Progenitor cell of endocrine pancreas (in vitro differentiated cells): ENCODE measurements at regions not wholly inside any gene's neighbourhood (a gene's known extent, or its start where the extent isn't known, plus 50 kb on each side); places are given as distances from the start of the nearest gene placed in this dataset.
"Not testable (repeated sequence)": the region's sequence is repeated elsewhere in the genome, so short reads cannot be mapped to it uniquely, and the experiment has no call there.

Source experiments
- DNase-seq: peaks from one replicate; pipeline ENCODE4 v3.0.0; 2021; ENCODE audit warnings: low spot score; ENCODE audit not compliant: unreplicated experiment
- H3K27ac Mint-ChIP-seq: 2 replicates; pipeline ENCODE4 v1.8.0; 2021; ENCODE audit warnings: mild to moderate bottlenecking, moderate library complexity, mixed read lengths
- H3K27me3 Mint-ChIP-seq: 2 replicates; pipeline ENCODE4 v1.8.0; 2021; ENCODE audit warnings: mixed read lengths
- H3K36me3 Mint-ChIP-seq: 2 replicates; pipeline ENCODE4 v1.8.0; 2022; ENCODE audit warnings: mixed read lengths; ENCODE audit not compliant: insufficient read depth
- H3K4me1 Mint-ChIP-seq: 2 replicates; pipeline ENCODE4 v1.8.0; 2021; ENCODE audit warnings: low read depth, mixed read lengths
- H3K4me3 Mint-ChIP-seq: 2 replicates; pipeline ENCODE4 v1.8.0; 2021; ENCODE audit warnings: low read depth, mild to moderate bottlenecking, moderate library complexity, mixed read lengths
- H3K9me3 Mint-ChIP-seq: 2 replicates; pipeline ENCODE4 v1.8.0; 2021; ENCODE audit warnings: low read depth, mixed read lengths
- CTCF ChIP-seq: fragments of 200-600 bp; sonication (generic); IDR thresholded peaks from one replicate; pipeline ENCODE4 v1.5.0; 2021; ENCODE audit warnings: antibody characterized with exemption, mild to moderate bottlenecking; ENCODE audit not compliant: unreplicated experiment

GRCh38 chr5:63011158-63011557, 432.5 kb downstream of the LRRC70 start:
- Mint-ChIP-seq H3K27ac (no peak overlapping the region), H3K4me1 (no peaks in the 10 kb centered on the region), H3K27me3 (no peaks in the 10 kb centered on the region), H3K4me3 (no peak overlapping the region), H3K36me3 (no peaks in the 10 kb centered on the region), H3K9me3 (peaks cover 29% of the 10 kb centered on the region)
- no peak for TF ChIP-seq CTCF
- no peak for DNase-seq

GRCh38 chr5:63008195-63008594, 429.6 kb downstream of the LRRC70 start:
- no peak for TF ChIP-seq CTCF
- no peak overlapping the region for H3K27ac Mint-ChIP-seq
- peaks cover 30% of the 10 kb centered on the region for H3K9me3 Mint-ChIP-seq
- H3K27me3 Mint-ChIP-seq, result no peaks in the 10 kb centered on the region
- no peak for DNase-seq
- no peaks in the 10 kb centered on the region for H3K36me3 Mint-ChIP-seq
- no peaks in the 10 kb centered on the region for H3K4me1 Mint-ChIP-seq
- H3K4me3 Mint-ChIP-seq, result no peak overlapping the region

DNA sequence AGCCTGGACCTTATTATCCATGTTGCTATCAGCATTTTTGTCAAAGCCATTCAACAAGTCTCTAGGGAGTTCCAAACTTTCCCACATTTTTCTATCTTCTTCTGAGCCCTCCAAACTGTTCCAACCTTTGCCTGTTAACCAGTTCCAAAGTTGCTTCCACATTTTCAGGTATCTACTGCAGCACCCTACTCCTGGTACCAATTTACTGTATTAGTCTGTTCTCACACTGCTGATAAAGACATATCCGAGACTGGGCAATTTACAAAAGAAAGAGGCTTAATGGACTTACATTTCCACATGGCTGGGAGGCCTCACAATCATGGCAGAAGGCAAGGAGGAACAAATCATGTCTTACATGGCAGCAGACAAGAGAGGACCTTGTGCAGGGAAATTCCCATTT, 416.2 kb downstream of the LRRC70 start:
- DNase-seq, H3K27ac Mint-ChIP-seq, H3K4me1 Mint-ChIP-seq, H3K4me3 Mint-ChIP-seq, H3K36me3 Mint-ChIP-seq, H3K27me3 Mint-ChIP-seq: not testable (repeated sequence)
- H3K9me3 Mint-ChIP-seq, result peaks cover 47% of the 10 kb centered on the region

DNA sequence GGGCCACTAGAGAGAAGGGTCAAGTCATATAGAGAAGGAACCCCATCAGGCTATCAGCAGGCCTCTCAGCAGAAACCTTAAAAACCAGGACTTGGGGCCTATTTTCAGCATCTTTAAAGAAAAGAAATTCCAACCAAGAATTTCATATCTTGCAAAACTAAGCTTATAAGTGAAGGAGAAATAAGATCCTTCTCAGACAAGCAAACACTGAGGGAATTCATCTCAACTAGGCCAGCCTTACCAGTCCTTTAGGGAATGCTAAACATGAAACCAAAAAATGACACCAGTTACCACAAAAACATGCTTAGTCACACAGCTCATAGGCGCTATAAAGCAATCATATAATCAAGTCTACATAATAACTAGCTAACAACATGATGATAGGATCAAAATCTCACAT, 407.1 kb downstream of the LRRC70 start:
- no peak overlapping the region for H3K4me3 Mint-ChIP-seq
- H3K4me1 Mint-ChIP-seq, result no peaks in the 10 kb centered on the region
- no peaks in the 10 kb centered on the region for H3K27me3 Mint-ChIP-seq
- DNase-seq, result no peak
- no peak overlapping the region for H3K27ac Mint-ChIP-seq
- H3K9me3 Mint-ChIP-seq, result peaks cover 39% of the 10 kb centered on the region
- no peaks in the 10 kb centered on the region for H3K36me3 Mint-ChIP-seq
- TF ChIP-seq CTCF, result no peak

- DNase-seq, result no peak
- Mint-ChIP-seq H3K27ac (no peak overlapping the region), H3K4me3 (no peak overlapping the region), H3K27me3 (no peaks in the 10 kb centered on the region), H3K36me3 (no peaks in the 10 kb centered on the region), H3K9me3 (peaks cover 16% of the 10 kb centered on the region), H3K4me1 (no peaks in the 10 kb centered on the region)
- TF ChIP-seq CTCF, result no peak
Measured at GRCh38 chr5:62982348-62982747, 403.7 kb downstream of the LRRC70 start.

GRCh38 chr5:62980884-62981283, 402.3 kb downstream of the LRRC70 start:
- H3K36me3 Mint-ChIP-seq, result no peaks in the 10 kb centered on the region
- H3K4me3 Mint-ChIP-seq, result no peak overlapping the region

More at GRCh38 chr5:62980884-62981283, 402.3 kb downstream of the LRRC70 start:
- TF ChIP-seq CTCF, result no peak
- peaks cover 7% of the 10 kb centered on the region for H3K9me3 Mint-ChIP-seq
- H3K4me1 Mint-ChIP-seq, result no peaks in the 10 kb centered on the region
- no peaks in the 10 kb centered on the region for H3K27me3 Mint-ChIP-seq
- DNase-seq, result no peak
- H3K27ac Mint-ChIP-seq, result no peak overlapping the region
